Parathyroid adenoma (tissue), 2 donors: ENCODE measurements at regions not wholly inside any gene's neighbourhood (a gene's known extent, or its start where the extent isn't known, plus 50 kb on each side); places are given as distances from the start of the nearest gene placed in this dataset.
"Not testable (repeated sequence)": the region's sequence is repeated elsewhere in the genome, so short reads cannot be mapped to it uniquely, and the experiment has no call there.

Experiments
- H2AFZ ChIP-seq: fragments of 300-600 bp; sonication (generic); one replicate; pipeline ENCODE4 v1.7.0; 2017; ENCODE audit warnings: antibody characterized with exemption, mild to moderate bottlenecking
- H3K27ac ChIP-seq: fragments of 300-600 bp; sonication (generic); one replicate; pipeline ENCODE4 v1.7.0; 2017
- H3K27me3 ChIP-seq: fragments of 300-600 bp; sonication (generic); one replicate; pipeline ENCODE4 v1.7.0; 2017; ENCODE audit warnings: low read length; ENCODE audit not compliant: control insufficient read depth, insufficient read depth
- H3K36me3 ChIP-seq: fragments of 300-600 bp; sonication (generic); one replicate; pipeline ENCODE4 v1.7.0; 2017; ENCODE audit warnings: low read length; ENCODE audit not compliant: control insufficient read depth, insufficient read depth
- H3K4me1 ChIP-seq: fragments of 300-600 bp; sonication (generic); one replicate; pipeline ENCODE4 v1.7.0; 2017; ENCODE audit warnings: control low read depth
- H3K4me2 ChIP-seq: fragments of 300-600 bp; sonication (generic); one replicate; pipeline ENCODE4 v1.7.0; 2017; ENCODE audit warnings: low read length
- H3K4me3 ChIP-seq: fragments of 300-600 bp; sonication (generic); one replicate; pipeline ENCODE4 v1.7.0; 2017; ENCODE audit warnings: low read depth, low read length
- H3K79me2 ChIP-seq: fragments of 300-600 bp; sonication (generic); one replicate; pipeline ENCODE4 v1.7.0; 2017; ENCODE audit warnings: control low read depth
- H3K9ac ChIP-seq: fragments of 300-600 bp; sonication (generic); one replicate; pipeline ENCODE4 v1.7.0; 2017; ENCODE audit warnings: mild to moderate bottlenecking
- H3K9me3 ChIP-seq: fragments of 300-600 bp; sonication (generic); one replicate; pipeline ENCODE4 v1.7.0; 2017; ENCODE audit warnings: low read length; ENCODE audit not compliant: control insufficient read depth
- TF ChIP-seq, protein P1 (sequence below): fragments of 300-600 bp; sonication (generic); IDR thresholded peaks from one replicate; pipeline ENCODE4 v1.7.0; 2017; ENCODE audit warnings: antibody characterized with exemption, mild to moderate bottlenecking
- donor health status: primary hyperparathyroidism.

DNA sequence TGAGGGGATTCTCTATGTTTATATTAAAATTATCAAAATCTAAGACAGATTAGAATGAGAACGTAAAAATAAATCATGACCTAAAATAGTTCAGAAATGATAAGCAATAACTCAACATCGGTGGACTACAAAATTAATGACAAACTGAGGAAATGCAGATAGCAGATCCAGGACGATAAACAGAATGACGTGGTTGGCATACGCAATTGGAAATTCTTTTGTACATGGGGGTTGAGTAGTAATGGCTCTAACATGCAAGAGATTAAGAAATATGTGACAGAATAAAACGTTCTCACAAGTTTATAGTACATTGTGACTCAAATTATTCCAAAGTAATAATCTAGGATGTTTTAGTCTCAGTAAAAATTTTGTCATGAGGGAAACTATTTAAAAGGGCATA is 575.2 kb upstream of the BRINP3 start:
- H3K4me2 ChIP-seq: no peak overlapping the region
- H3K27ac ChIP-seq: no peak overlapping the region
- H3K79me2 ChIP-seq: no peaks in the 10 kb centered on the region
- TF ChIP-seq, protein P1, sequence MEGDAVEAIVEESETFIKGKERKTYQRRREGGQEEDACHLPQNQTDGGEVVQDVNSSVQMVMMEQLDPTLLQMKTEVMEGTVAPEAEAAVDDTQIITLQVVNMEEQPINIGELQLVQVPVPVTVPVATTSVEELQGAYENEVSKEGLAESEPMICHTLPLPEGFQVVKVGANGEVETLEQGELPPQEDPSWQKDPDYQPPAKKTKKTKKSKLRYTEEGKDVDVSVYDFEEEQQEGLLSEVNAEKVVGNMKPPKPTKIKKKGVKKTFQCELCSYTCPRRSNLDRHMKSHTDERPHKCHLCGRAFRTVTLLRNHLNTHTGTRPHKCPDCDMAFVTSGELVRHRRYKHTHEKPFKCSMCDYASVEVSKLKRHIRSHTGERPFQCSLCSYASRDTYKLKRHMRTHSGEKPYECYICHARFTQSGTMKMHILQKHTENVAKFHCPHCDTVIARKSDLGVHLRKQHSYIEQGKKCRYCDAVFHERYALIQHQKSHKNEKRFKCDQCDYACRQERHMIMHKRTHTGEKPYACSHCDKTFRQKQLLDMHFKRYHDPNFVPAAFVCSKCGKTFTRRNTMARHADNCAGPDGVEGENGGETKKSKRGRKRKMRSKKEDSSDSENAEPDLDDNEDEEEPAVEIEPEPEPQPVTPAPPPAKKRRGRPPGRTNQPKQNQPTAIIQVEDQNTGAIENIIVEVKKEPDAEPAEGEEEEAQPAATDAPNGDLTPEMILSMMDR: no peak
- H3K36me3 ChIP-seq: no peaks in the 10 kb centered on the region
- H3K27me3 ChIP-seq: no peaks in the 10 kb centered on the region
- no peak overlapping the region for H2AFZ ChIP-seq
- H3K9me3 ChIP-seq: no peaks in the 10 kb centered on the region
- no peak overlapping the region for H3K9ac ChIP-seq
- no peak overlapping the region for H3K4me3 ChIP-seq
- H3K4me1 ChIP-seq: no peaks in the 10 kb centered on the region

DNA sequence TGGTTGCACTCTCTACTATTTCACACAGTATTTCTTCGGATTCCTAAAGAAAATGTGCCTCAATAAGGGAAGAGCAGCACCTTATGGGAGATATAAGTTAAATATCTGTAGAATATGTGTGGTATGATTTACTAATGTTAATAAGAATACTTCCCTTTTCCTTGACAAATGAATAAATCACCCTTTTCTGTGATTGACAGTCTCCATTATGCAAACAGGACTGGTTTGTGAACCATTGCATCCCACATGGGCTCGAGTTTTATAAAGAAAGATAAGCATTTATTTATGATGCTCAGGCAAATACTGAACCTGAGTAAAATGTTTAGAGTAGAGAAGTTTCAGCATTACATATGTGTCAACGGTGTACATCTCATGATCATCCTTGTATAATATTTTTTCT is 587.7 kb upstream of the BRINP3 start:
- TF ChIP-seq, protein P1: no peak
- H3K9me3 ChIP-seq: no peaks in the 10 kb centered on the region
- no peaks in the 10 kb centered on the region for H3K27me3 ChIP-seq
- H3K4me3 ChIP-seq: no peak overlapping the region
- no peak overlapping the region for H3K9ac ChIP-seq
- no peaks in the 10 kb centered on the region for H3K36me3 ChIP-seq
- H2AFZ ChIP-seq: no peak overlapping the region
- no peaks in the 10 kb centered on the region for H3K4me1 ChIP-seq
- no peak overlapping the region for H3K4me2 ChIP-seq
- no peak overlapping the region for H3K27ac ChIP-seq
- H3K79me2 ChIP-seq: no peaks in the 10 kb centered on the region

DNA sequence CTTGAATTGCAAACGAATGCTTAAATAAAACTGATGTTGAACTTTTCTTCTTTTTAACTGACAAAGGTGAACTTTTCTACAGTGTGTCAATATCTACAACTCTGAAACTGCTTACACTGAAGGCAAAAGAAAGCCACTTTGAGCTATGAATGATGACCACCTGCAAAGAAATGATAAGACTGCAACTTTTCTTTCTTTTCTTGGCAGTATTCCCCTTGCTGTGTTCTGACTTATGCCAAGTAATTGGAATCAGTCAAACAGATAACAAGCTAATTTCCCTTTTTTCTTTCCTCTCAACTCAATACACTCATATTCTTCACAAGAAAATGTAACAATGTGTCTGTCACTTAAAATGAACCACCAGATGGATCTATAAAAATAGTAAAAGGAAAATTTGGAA is 588.1 kb upstream of the BRINP3 start:
- Histone ChIP-seq H3K4me1 (no peaks in the 10 kb centered on the region), H3K9me3 (no peaks in the 10 kb centered on the region), H3K4me2 (no peak overlapping the region), H3K79me2 (no peaks in the 10 kb centered on the region), H2AFZ (no peak overlapping the region), H3K36me3 (no peaks in the 10 kb centered on the region), H3K27ac (no peak overlapping the region), H3K9ac (no peak overlapping the region), H3K27me3 (no peaks in the 10 kb centered on the region), H3K4me3 (no peak overlapping the region)
- TF ChIP-seq, protein P1: no peak

DNA sequence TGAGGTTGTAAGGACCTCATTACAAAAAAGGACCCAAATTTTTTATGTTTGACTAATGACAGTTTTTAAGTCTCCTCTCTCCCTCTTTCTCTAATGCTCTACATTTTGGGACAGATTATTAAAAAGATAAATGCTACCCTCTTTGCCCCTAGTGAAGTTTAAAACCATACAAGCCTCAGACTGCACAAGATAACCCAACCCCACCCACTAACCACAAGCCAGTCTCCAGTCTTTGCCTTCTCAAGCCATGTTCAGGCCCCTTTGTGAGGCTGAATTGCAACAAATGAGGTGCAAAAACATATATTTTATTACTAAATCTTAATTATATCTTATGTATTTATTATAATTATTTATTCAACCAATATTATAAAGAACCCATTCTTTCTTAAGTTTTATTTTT is 597.2 kb upstream of the BRINP3 start:
- H3K4me2 ChIP-seq: no peak overlapping the region
- no peaks in the 10 kb centered on the region for H3K4me1 ChIP-seq
- H3K9ac ChIP-seq: no peak overlapping the region
- H3K9me3 ChIP-seq: no peaks in the 10 kb centered on the region
- no peak overlapping the region for H3K4me3 ChIP-seq
- TF ChIP-seq, protein P1: no peak
- no peak overlapping the region for H3K27ac ChIP-seq
- H3K36me3 ChIP-seq: no peaks in the 10 kb centered on the region
- H3K79me2 ChIP-seq: no peaks in the 10 kb centered on the region
- H3K27me3 ChIP-seq: no peaks in the 10 kb centered on the region
- no peak overlapping the region for H2AFZ ChIP-seq

DNA sequence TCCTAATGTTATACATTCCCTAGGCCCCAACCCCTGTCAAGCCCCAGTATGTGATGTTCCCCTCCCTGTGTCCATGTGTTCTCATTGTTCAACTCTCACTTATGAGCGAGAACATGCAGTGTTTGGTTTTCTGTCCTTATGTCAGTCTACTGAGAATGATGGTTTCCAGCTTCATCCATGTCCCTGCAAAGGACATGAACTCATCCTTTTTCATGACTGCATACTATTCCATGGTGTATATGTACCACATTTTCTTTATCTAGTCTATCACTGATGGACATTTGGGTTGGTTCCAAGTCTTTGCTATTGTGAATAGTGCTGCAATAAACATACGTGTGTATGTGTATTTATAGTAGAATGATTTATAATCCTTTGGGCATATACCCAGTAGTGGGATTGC is 605.4 kb upstream of the BRINP3 start:
- H3K4me1 ChIP-seq, H3K4me3 ChIP-seq, H3K9ac ChIP-seq, H3K4me2 ChIP-seq, H3K27me3 ChIP-seq, H2AFZ ChIP-seq, H3K79me2 ChIP-seq, H3K27ac ChIP-seq, H3K9me3 ChIP-seq, H3K36me3 ChIP-seq: not testable (repeated sequence)
